Fibroblast of pulmonary artery (primary cell): ENCODE measurements at regions not wholly inside any gene's neighbourhood (a gene's known extent, or its start where the extent isn't known, plus 50 kb on each side); places are given as distances from the start of the nearest gene placed in this dataset.

Source experiments
- DNase-seq: peaks from one replicate; pipeline ENCODE4 v3.0.0-alpha.2; 2010; ENCODE audit warnings: low read depth
- H3K4me3 ChIP-seq: replicated peaks from 2 replicates; pipeline ENCODE4 v1.5.1; 2011; ENCODE audit warnings: low read depth, mild to moderate bottlenecking, control low read depth, low read length, moderate library complexity
- TF ChIP-seq, protein P1 (sequence below): IDR thresholded peaks from 2 replicates; pipeline ENCODE4 v1.5.1; 2011; ENCODE audit warnings: mild to moderate bottlenecking, control low read depth, low read length, inconsistent platforms; ENCODE audit errors: missing control alignments

DNA sequence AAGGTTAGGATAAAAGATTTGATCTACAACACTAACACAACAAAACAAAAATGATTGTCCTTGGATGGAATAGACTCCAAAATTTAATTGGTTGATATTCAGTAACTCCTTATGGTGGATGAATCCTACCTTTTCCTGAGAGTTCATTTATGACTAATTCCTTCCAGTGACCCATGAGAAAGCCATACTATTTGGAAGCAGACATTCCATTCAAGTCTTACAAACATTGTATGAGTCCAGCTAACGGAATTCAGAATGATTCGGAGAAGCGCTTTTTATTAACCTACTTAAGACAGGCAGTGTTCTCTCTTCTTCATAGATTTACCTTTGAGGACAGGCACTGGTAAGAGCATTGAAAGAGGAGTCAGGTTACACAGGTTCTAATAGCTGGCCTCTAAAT lies 155.6 kb upstream of the ZNF648 start:
- TF ChIP-seq, protein P1, sequence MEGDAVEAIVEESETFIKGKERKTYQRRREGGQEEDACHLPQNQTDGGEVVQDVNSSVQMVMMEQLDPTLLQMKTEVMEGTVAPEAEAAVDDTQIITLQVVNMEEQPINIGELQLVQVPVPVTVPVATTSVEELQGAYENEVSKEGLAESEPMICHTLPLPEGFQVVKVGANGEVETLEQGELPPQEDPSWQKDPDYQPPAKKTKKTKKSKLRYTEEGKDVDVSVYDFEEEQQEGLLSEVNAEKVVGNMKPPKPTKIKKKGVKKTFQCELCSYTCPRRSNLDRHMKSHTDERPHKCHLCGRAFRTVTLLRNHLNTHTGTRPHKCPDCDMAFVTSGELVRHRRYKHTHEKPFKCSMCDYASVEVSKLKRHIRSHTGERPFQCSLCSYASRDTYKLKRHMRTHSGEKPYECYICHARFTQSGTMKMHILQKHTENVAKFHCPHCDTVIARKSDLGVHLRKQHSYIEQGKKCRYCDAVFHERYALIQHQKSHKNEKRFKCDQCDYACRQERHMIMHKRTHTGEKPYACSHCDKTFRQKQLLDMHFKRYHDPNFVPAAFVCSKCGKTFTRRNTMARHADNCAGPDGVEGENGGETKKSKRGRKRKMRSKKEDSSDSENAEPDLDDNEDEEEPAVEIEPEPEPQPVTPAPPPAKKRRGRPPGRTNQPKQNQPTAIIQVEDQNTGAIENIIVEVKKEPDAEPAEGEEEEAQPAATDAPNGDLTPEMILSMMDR, result no peak
- no peak overlapping the region for H3K4me3 ChIP-seq
- no peak for DNase-seq

DNA sequence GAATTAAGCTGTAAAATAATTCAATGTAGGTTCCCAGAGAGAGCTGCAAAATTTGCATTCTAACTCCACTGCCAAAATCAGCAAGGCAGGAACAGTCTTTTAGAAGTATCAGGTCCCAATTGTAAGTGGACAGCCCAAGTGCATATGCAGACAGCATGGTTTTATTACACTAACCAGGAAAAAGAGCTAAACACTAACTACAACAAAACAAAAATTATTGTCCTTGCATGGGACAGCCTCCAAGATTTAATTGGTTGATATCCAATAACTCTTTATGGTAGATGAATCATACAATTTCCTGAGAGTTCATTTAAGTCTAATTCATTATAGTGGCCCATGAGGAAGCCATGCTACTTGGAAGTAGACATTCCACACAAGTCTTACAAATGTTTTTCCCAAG lies 154.3 kb upstream of the ZNF648 start:
- no peak overlapping the region for H3K4me3 ChIP-seq
- TF ChIP-seq, protein P1, result no peak
- DNase-seq, result no peak

DNA sequence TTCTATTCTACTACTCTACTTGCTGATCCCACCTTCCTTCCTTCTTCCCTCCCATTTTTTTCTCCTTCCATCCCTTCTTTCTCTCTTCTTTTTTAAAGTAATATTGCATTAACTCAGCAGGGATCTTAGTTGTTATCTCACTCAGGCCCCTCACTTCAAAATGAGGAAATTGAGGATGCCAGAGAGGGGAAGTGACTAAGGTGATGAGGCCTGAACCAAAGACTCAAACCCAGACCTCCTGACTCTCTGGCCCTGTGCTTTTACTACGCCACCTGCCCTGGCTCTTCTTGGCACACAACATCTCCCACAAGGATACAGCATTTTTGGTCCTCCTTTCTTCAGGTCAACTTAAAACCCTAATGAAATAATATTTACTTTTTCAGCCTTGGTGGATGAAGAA lies 151.7 kb upstream of the ZNF648 start:
- no peak overlapping the region for H3K4me3 ChIP-seq
- TF ChIP-seq, protein P1, result no peak
- no peak for DNase-seq

DNA sequence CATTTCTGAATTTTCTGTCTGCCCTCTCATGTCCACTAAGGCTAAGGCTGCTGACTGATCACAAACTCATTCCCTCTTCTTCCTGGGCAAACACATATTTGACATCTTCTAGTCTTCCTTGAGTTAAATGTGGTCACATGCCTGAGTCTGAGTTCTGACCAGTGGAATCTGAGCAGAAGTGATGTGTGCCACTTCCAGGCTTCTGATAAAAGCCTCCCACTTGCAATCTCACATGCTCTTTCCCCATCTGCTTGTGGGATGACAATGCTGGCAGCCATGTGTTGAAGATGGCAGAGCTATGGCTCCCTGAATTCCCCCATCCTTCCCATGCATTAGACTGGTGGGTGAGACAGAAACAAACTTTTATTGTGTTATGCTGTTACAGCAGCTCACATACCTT lies 149.9 kb upstream of the ZNF648 start:
- TF ChIP-seq, protein P1, result no peak
- no peak for DNase-seq
- H3K4me3 ChIP-seq, result no peak overlapping the region

DNA sequence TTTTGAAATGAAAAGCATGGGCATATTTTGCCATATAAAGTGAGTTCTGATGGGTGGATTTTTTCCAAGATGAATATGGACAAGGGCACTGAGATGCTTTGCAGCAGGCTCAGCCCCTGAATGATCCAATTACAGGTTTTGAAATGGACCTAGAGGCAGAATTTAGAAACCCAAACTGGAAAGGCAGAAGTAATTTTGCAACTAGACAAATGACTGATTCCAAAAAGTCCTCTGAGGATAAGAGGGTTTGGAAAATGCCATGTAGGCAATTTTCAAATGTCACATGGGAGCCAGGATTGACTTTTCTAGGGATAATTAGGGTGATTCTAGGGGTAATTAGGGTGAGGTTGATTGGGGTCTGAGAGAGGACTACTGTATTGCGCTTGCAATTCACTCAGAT lies 148.9 kb upstream of the ZNF648 start:
- H3K4me3 ChIP-seq, result no peak overlapping the region
- no peak for DNase-seq
- TF ChIP-seq, protein P1, result no peak

DNA sequence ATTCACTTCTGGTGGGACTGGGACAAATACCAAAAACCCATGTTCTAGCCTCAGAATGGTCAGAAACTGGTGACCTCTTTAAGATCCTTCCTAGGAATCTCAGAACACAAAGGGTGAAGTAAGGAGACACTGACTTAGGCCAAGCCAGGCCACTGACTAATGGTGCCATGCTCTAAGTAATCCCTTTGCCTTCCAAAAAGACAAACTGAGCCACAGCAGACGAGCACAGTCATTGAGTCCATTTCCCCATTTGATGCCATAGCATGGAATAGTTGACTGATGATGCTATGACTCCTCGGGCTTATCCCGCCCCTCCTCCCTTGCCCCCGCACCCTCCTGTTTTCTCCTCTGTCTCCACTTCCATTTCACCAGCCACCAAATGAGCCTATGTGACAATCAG lies 145.8 kb upstream of the ZNF648 start:
- no peak for DNase-seq
- no peak overlapping the region for H3K4me3 ChIP-seq
- TF ChIP-seq, protein P1, result no peak

DNA sequence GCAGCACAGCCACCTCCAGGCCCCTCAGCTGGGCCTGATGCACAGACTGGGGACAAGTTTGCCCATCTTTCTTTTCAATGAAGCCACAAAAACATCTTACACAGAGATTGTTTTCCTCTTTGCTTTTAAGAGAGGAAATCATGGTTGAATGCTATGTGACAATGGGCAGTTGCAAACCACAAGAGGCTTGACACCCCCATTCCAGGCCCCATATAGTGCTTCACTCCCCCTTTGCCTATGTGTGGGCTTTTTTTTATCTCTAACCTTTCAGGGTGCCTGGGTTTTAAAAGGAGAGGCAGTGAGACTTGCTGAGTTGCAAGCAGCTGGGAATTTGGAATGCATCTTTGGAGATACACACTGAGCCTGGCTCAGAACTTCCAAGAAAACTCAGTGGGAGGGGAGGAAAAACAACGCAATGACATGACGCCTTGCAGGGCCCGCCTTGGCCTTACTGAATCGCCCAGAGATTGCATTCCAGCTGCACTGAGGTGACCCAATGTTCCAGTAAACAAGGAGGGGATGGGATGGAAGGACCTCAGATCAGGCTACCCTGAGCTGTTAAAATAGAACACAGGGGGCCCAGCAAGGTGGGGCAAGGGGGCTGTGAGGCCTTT lies 145.2 kb upstream of the ZNF648 start:
- H3K4me3 ChIP-seq, result no peak overlapping the region
- no peak for DNase-seq
- TF ChIP-seq, protein P1, result no peak
